ENCODE measurements at regions not wholly inside any gene's neighbourhood (a gene's known extent, or its start where the extent isn't known, plus 50 kb on each side); places are given as distances from the start of the nearest gene placed in this dataset.
"Not testable (repeated sequence)": the region's sequence is repeated elsewhere in the genome, so short reads cannot be mapped to it uniquely, and the experiment has no call there.

- TF ChIP-seq ZFP30 (CRISPR knock-in tag; IDR thresholded peaks at IDR 0.05) = no peak
- TF ChIP-seq ZNF8 (CRISPR knock-in tag; IDR thresholded peaks at IDR 0.05) = no peak
- TF ChIP-seq ARNTL (CRISPR knock-in tag; IDR thresholded peaks at IDR 0.05; ENCODE audit: borderline replicate concordance, low read depth) = no peak
- no peak for TF ChIP-seq TSHZ2 (CRISPR knock-in tag; IDR thresholded peaks at IDR 0.05)
These were observed 180.5 kb upstream of the ZNF469 start (continued) for GRCh38 chr16:88202207-88202745.

GRCh38 chr16:88202856-88203681 is 179.7 kb upstream of the ZNF469 start:
- not testable (repeated sequence) for ATAC-seq

- ATAC-seq = not testable (repeated sequence)
These were observed 178.3 kb upstream of the ZNF469 start for GRCh38 chr16:88204131-88205110.

- not testable (repeated sequence) for ATAC-seq
These were observed 177.3 kb upstream of the ZNF469 start for GRCh38 chr16:88205482-88205881.

GRCh38 chr16:88206006-88206405 is 176.8 kb upstream of the ZNF469 start:
- ATAC-seq = not testable (repeated sequence)

GRCh38 chr16:88206516-88206915 is 176.2 kb upstream of the ZNF469 start:
- ATAC-seq = not testable (repeated sequence)

- no peak for ATAC-seq
These were observed 174.6 kb upstream of the ZNF469 start for GRCh38 chr16:88208112-88208511.

GRCh38 chr16:88208776-88209175 is 174.0 kb upstream of the ZNF469 start:
- not testable (repeated sequence) for ATAC-seq

More at GRCh38 chr16:88208112-88208511, 174.6 kb upstream of the ZNF469 start:
- TF ChIP-seq SNAI2 (CRISPR knock-in tag; IDR thresholded peaks at IDR 0.05) (no peak), CSRNP3 (CRISPR knock-in tag; IDR thresholded peaks at IDR 0.05) (no peak), ZC3H10 (CRISPR knock-in tag; IDR thresholded peaks at IDR 0.05) (no peak), ARNTL (CRISPR knock-in tag; IDR thresholded peaks at IDR 0.05; ENCODE audit: borderline replicate concordance, low read depth) (no peak), CSDC2 (CRISPR knock-in tag; IDR thresholded peaks at IDR 0.05) (no peak), ISL1 (CRISPR knock-in tag; IDR thresholded peaks at IDR 0.05) (no peak), ZFP3 (CRISPR knock-in tag; IDR thresholded peaks at IDR 0.05) (no peak), ZFP30 (CRISPR knock-in tag; IDR thresholded peaks at IDR 0.05) (no peak), ESRRG (CRISPR knock-in tag; IDR thresholded peaks at IDR 0.05) (no peak), TCF4 (CRISPR knock-in tag; IDR thresholded peaks at IDR 0.05; ENCODE audit: borderline replicate concordance) (no peak), RARB (CRISPR knock-in tag; IDR thresholded peaks at IDR 0.05) (no peak), OSR1 (CRISPR knock-in tag; IDR thresholded peaks at IDR 0.05) (no peak)
